ENCODE measurements at regions not wholly inside any gene's neighbourhood (a gene's known extent, or its start where the extent isn't known, plus 50 kb on each side); places are given as distances from the start of the nearest gene placed in this dataset.

- ChIA-PET POLR2A (no interaction called here), CTCF (no interaction called here)
- Histone ChIP-seq H3K4me1 (ENCODE audit: control extremely low read depth in 1 of 4, control insufficient read depth in 4 of 4, insufficient read depth in 4 of 4, low read length in 3 of 4) (peaks cover 0 to 41% (median 9%) of the 10 kb centered on the region in 4 experiments), H3K4me3 (ENCODE audit: control insufficient read depth in 1 of 7, extremely low read depth in 1 of 7, insufficient read depth in 4 of 7, low read depth in 2 of 7, low read length in 6 of 7) (no peak overlapping the region), H3K9me3 (ENCODE audit: control extremely low read depth in 1 of 5, control insufficient read depth in 4 of 5, insufficient read depth in 2 of 5, low read depth in 1 of 5, low read length in 4 of 5) (no peaks in the 10 kb centered on the region), H3K36me3 (ENCODE audit: control insufficient read depth in 4 of 4, insufficient read depth in 4 of 4, low read length in 3 of 4) (no peaks in the 10 kb centered on the region), H3K27me3 (replicated peaks in 2 of 5; ENCODE audit: control insufficient read depth in 4 of 5, insufficient read depth in 5 of 5, low read length in 4 of 5) (no peaks in the 10 kb centered on the region), H3K27ac (ENCODE audit: insufficient read depth in 1 of 2, low read depth in 1 of 2, low read length in 2 of 2, poor library complexity in 1 of 2, severe bottlenecking in 2 of 2) (no peak overlapping the region)
- DNase-seq, result no peak
- 100% methylated on average over 5 of the region's 5 CpGs for WGBS (ENCODE audit: insufficient coverage)
Measured at GRCh38 chr19:28497137-28497536, 715.8 kb downstream of the UQCRFS1 start.

GRCh38 chr19:28495046-28495445 is 717.9 kb downstream of the UQCRFS1 start:
- ChIA-PET POLR2A (no interaction called here), CTCF (no interaction called here)
- 100% methylated on average over 1 of the region's 4 CpGs for WGBS (ENCODE audit: insufficient coverage)
- H3K9me3 ChIP-seq (ENCODE audit: control extremely low read depth in 1 of 5, control insufficient read depth in 4 of 5, insufficient read depth in 2 of 5, low read depth in 1 of 5, low read length in 4 of 5), result no peaks in the 10 kb centered on the region
- H3K27ac ChIP-seq (ENCODE audit: insufficient read depth in 1 of 2, low read depth in 1 of 2, low read length in 2 of 2, poor library complexity in 1 of 2, severe bottlenecking in 2 of 2), result no peak overlapping the region
- H3K36me3 ChIP-seq (ENCODE audit: control insufficient read depth in 4 of 4, insufficient read depth in 4 of 4, low read length in 3 of 4), result no peaks in the 10 kb centered on the region
- H3K27me3 ChIP-seq (replicated peaks in 2 of 5; ENCODE audit: control insufficient read depth in 4 of 5, insufficient read depth in 5 of 5, low read length in 4 of 5), result no peaks in the 10 kb centered on the region
- H3K4me3 ChIP-seq (ENCODE audit: control insufficient read depth in 1 of 7, extremely low read depth in 1 of 7, insufficient read depth in 4 of 7, low read depth in 2 of 7, low read length in 6 of 7), result no peak overlapping the region
- peaks cover 0 to 20% (median 0%) of the 10 kb centered on the region in 4 experiments for H3K4me1 ChIP-seq (ENCODE audit: control extremely low read depth in 1 of 4, control insufficient read depth in 4 of 4, insufficient read depth in 4 of 4, low read length in 3 of 4)
- DNase-seq, result no peak

GRCh38 chr19:28494461-28494860 is 718.5 kb downstream of the UQCRFS1 start:
- POLR2A ChIA-PET, result no interaction called here
- H3K9me3 ChIP-seq (ENCODE audit: control extremely low read depth in 1 of 5, control insufficient read depth in 4 of 5, insufficient read depth in 2 of 5, low read depth in 1 of 5, low read length in 4 of 5), result no peaks in the 10 kb centered on the region
- CTCF ChIA-PET, result no interaction called here
- H3K27me3 ChIP-seq (replicated peaks in 2 of 5; ENCODE audit: control insufficient read depth in 4 of 5, insufficient read depth in 5 of 5, low read length in 4 of 5), result no peaks in the 10 kb centered on the region
- peaks cover 0 to 14% (median 0%) of the 10 kb centered on the region in 4 experiments for H3K4me1 ChIP-seq (ENCODE audit: control extremely low read depth in 1 of 4, control insufficient read depth in 4 of 4, insufficient read depth in 4 of 4, low read length in 3 of 4)
- WGBS (ENCODE audit: insufficient coverage), result 89% methylated on average over 5 of the region's 7 CpGs
- H3K27ac ChIP-seq (ENCODE audit: insufficient read depth in 1 of 2, low read depth in 1 of 2, low read length in 2 of 2, poor library complexity in 1 of 2, severe bottlenecking in 2 of 2), result no peak overlapping the region
- DNase-seq, result no peak
- H3K4me3 ChIP-seq (ENCODE audit: control insufficient read depth in 1 of 7, extremely low read depth in 1 of 7, insufficient read depth in 4 of 7, low read depth in 2 of 7, low read length in 6 of 7), result no peak overlapping the region
- H3K36me3 ChIP-seq (ENCODE audit: control insufficient read depth in 4 of 4, insufficient read depth in 4 of 4, low read length in 3 of 4), result no peaks in the 10 kb centered on the region

GRCh38 chr19:28493884-28494283 is 719.1 kb downstream of the UQCRFS1 start:
- DNase-seq, result no peak
- no peaks in the 10 kb centered on the region for H3K9me3 ChIP-seq (ENCODE audit: control extremely low read depth in 1 of 5, control insufficient read depth in 4 of 5, insufficient read depth in 2 of 5, low read depth in 1 of 5, low read length in 4 of 5)
- H3K27me3 ChIP-seq (replicated peaks in 2 of 5; ENCODE audit: control insufficient read depth in 4 of 5, insufficient read depth in 5 of 5, low read length in 4 of 5), result no peaks in the 10 kb centered on the region
- CTCF ChIA-PET, result no interaction called here
- no peaks in the 10 kb centered on the region for H3K36me3 ChIP-seq (ENCODE audit: control insufficient read depth in 4 of 4, insufficient read depth in 4 of 4, low read length in 3 of 4)
- H3K4me1 ChIP-seq (ENCODE audit: control extremely low read depth in 1 of 4, control insufficient read depth in 4 of 4, insufficient read depth in 4 of 4, low read length in 3 of 4), result peaks cover 0 to 8% (median 0%) of the 10 kb centered on the region in 4 experiments
- POLR2A ChIA-PET, result no interaction called here
- no peak overlapping the region for H3K4me3 ChIP-seq (ENCODE audit: control insufficient read depth in 1 of 7, extremely low read depth in 1 of 7, insufficient read depth in 4 of 7, low read depth in 2 of 7, low read length in 6 of 7)
- no peak overlapping the region for H3K27ac ChIP-seq (ENCODE audit: insufficient read depth in 1 of 2, low read depth in 1 of 2, low read length in 2 of 2, poor library complexity in 1 of 2, severe bottlenecking in 2 of 2)
- WGBS (ENCODE audit: insufficient coverage), result 100% methylated on average over 5 of the region's 5 CpGs

GRCh38 chr19:28492621-28493020 is 720.3 kb downstream of the UQCRFS1 start:
- Histone ChIP-seq H3K9me3 (ENCODE audit: control extremely low read depth in 1 of 5, control insufficient read depth in 4 of 5, insufficient read depth in 2 of 5, low read depth in 1 of 5, low read length in 4 of 5) (no peaks in the 10 kb centered on the region), H3K27ac (ENCODE audit: insufficient read depth in 1 of 2, low read depth in 1 of 2, low read length in 2 of 2, poor library complexity in 1 of 2, severe bottlenecking in 2 of 2) (no peak overlapping the region), H3K27me3 (replicated peaks in 2 of 5; ENCODE audit: control insufficient read depth in 4 of 5, insufficient read depth in 5 of 5, low read length in 4 of 5) (no peaks in the 10 kb centered on the region), H3K36me3 (ENCODE audit: control insufficient read depth in 4 of 4, insufficient read depth in 4 of 4, low read length in 3 of 4) (no peaks in the 10 kb centered on the region), H3K4me1 (ENCODE audit: control extremely low read depth in 1 of 4, control insufficient read depth in 4 of 4, insufficient read depth in 4 of 4, low read length in 3 of 4) (peaks cover 0 to 11% (median 2%) of the 10 kb centered on the region in 4 experiments), H3K4me3 (ENCODE audit: control insufficient read depth in 1 of 7, extremely low read depth in 1 of 7, insufficient read depth in 4 of 7, low read depth in 2 of 7, low read length in 6 of 7) (no peak overlapping the region)
- ChIA-PET POLR2A (no interaction called here), CTCF (no interaction called here)
- no peak for DNase-seq
- 92% methylated on average over 8 of the region's 8 CpGs for WGBS (ENCODE audit: insufficient coverage)

GRCh38 chr19:28492201-28492600 is 720.8 kb downstream of the UQCRFS1 start:
- CTCF ChIA-PET, result no interaction called here
- H3K27ac ChIP-seq (ENCODE audit: insufficient read depth in 1 of 2, low read depth in 1 of 2, low read length in 2 of 2, poor library complexity in 1 of 2, severe bottlenecking in 2 of 2), result no peak overlapping the region
- no peak overlapping the region for H3K4me3 ChIP-seq (ENCODE audit: control insufficient read depth in 1 of 7, extremely low read depth in 1 of 7, insufficient read depth in 4 of 7, low read depth in 2 of 7, low read length in 6 of 7)
- DNase-seq, result no peak
- POLR2A ChIA-PET, result no interaction called here
- peaks cover 0 to 12% (median 4%) of the 10 kb centered on the region in 4 experiments for H3K4me1 ChIP-seq (ENCODE audit: control extremely low read depth in 1 of 4, control insufficient read depth in 4 of 4, insufficient read depth in 4 of 4, low read length in 3 of 4)
- H3K27me3 ChIP-seq (replicated peaks in 2 of 5; ENCODE audit: control insufficient read depth in 4 of 5, insufficient read depth in 5 of 5, low read length in 4 of 5), result no peaks in the 10 kb centered on the region
- no peaks in the 10 kb centered on the region for H3K36me3 ChIP-seq (ENCODE audit: control insufficient read depth in 4 of 4, insufficient read depth in 4 of 4, low read length in 3 of 4)
- H3K9me3 ChIP-seq (ENCODE audit: control extremely low read depth in 1 of 5, control insufficient read depth in 4 of 5, insufficient read depth in 2 of 5, low read depth in 1 of 5, low read length in 4 of 5), result no peaks in the 10 kb centered on the region

GRCh38 chr19:28489776-28490175 is 723.2 kb downstream of the UQCRFS1 start:
- ChIA-PET POLR2A (no interaction called here), CTCF (interaction anchor here (1.2 kb wide), 1 partner anchor 20 kb away, joined by 6 read pairs; no protein-coding TSS in a partner anchor)
- Histone ChIP-seq H3K27me3 (replicated peaks in 2 of 5; ENCODE audit: control insufficient read depth in 4 of 5, insufficient read depth in 5 of 5, low read length in 4 of 5) (no peaks in the 10 kb centered on the region), H3K4me3 (ENCODE audit: control insufficient read depth in 1 of 7, extremely low read depth in 1 of 7, insufficient read depth in 4 of 7, low read depth in 2 of 7, low read length in 6 of 7) (no peak overlapping the region), H3K36me3 (ENCODE audit: control insufficient read depth in 4 of 4, insufficient read depth in 4 of 4, low read length in 3 of 4) (no peaks in the 10 kb centered on the region), H3K27ac (ENCODE audit: insufficient read depth in 1 of 2, low read depth in 1 of 2, low read length in 2 of 2, poor library complexity in 1 of 2, severe bottlenecking in 2 of 2) (no peak overlapping the region), H3K9me3 (ENCODE audit: control extremely low read depth in 1 of 5, control insufficient read depth in 4 of 5, insufficient read depth in 2 of 5, low read depth in 1 of 5, low read length in 4 of 5) (no peaks in the 10 kb centered on the region), H3K4me1 (ENCODE audit: control extremely low read depth in 1 of 4, control insufficient read depth in 4 of 4, insufficient read depth in 4 of 4, low read length in 3 of 4) (peaks cover 0 to 20% (median 17%) of the 10 kb centered on the region in 4 experiments)
- DNase-seq, result no peak
- WGBS (ENCODE audit: insufficient coverage), result 87% methylated on average over 12 of the region's 13 CpGs

All from common myeloid progenitor, CD34-positive (primary cell).